Loucy (cell line): ENCODE measurements at regions not wholly inside any gene's neighbourhood (a gene's known extent, or its start where the extent isn't known, plus 50 kb on each side); places are given as distances from the start of the nearest gene placed in this dataset.

Source experiments
- H2AFZ ChIP-seq: fragments of 200-600 bp; sonication (generic); 2 replicates; pipeline ENCODE4 v1.6.0; 2016; ENCODE audit warnings: antibody characterized with exemption, mild to moderate bottlenecking, low read length, moderate library complexity
- H3F3A ChIP-seq: fragments of 200-600 bp; 2 replicates; pipeline ENCODE4 v1.6.0; 2016; ENCODE audit warnings: antibody characterized with exemption, low read depth, mild to moderate bottlenecking
- H3K27me3 ChIP-seq: fragments of 200-600 bp; sonication (generic); 2 replicates; pipeline ENCODE4 v1.6.1; 2014; ENCODE audit warnings: low read length, mild to moderate bottlenecking; ENCODE audit not compliant: insufficient read depth, poor library complexity, severe bottlenecking
- H3K36me3 ChIP-seq: fragments of 200-600 bp; sonication (generic); 2 replicates; pipeline ENCODE4 v1.6.1; 2016; ENCODE audit warnings: low read length; ENCODE audit not compliant: insufficient read depth
- H3K4me1 ChIP-seq: fragments of 200-600 bp; sonication (generic); 2 replicates; pipeline ENCODE4 v1.5.1; 2014; ENCODE audit warnings: low read length, mild to moderate bottlenecking; ENCODE audit not compliant: insufficient read depth, poor library complexity, severe bottlenecking
- H3K4me2 ChIP-seq: fragments of 200-600 bp; sonication (generic); 2 replicates; pipeline ENCODE4 v1.6.0; 2014; ENCODE audit warnings: antibody characterized with exemption, low read length, low read depth, mild to moderate bottlenecking; ENCODE audit not compliant: poor library complexity, severe bottlenecking
- H3K4me3 ChIP-seq: fragments of 200-600 bp; sonication (generic); 2 replicates; pipeline ENCODE4 v1.5.1; 2014; ENCODE audit warnings: low read length, mild to moderate bottlenecking, mixed read lengths; ENCODE audit not compliant: poor library complexity, severe bottlenecking
- H3K79me2 ChIP-seq: fragments of 200-600 bp; sonication (generic); 2 replicates; pipeline ENCODE4 v1.6.1; 2014; ENCODE audit warnings: low read length; ENCODE audit not compliant: insufficient read depth
- H3K9ac ChIP-seq: fragments of 200-600 bp; sonication (generic); 2 replicates; pipeline ENCODE4 v1.6.0; 2014; ENCODE audit warnings: mild to moderate bottlenecking, low read depth, low read length, moderate library complexity; ENCODE audit not compliant: poor library complexity, severe bottlenecking
- H3K9me2 ChIP-seq: fragments of 200-600 bp; sonication (generic); replicated peaks from 2 replicates; pipeline ENCODE4 v1.6.1; 2016; ENCODE audit warnings: low read depth, low read length, mixed read lengths
- H3K9me3 ChIP-seq: fragments of 200-600 bp; sonication (generic); 2 replicates; pipeline ENCODE4 v1.6.1; 2014; ENCODE audit warnings: mild to moderate bottlenecking, antibody characterized with exemption, low read length, low read depth; ENCODE audit not compliant: insufficient read depth
- H4K20me1 ChIP-seq: fragments of 200-600 bp; sonication (generic); 2 replicates; pipeline ENCODE4 v1.6.0; 2014; ENCODE audit warnings: antibody characterized with exemption, low read length, mild to moderate bottlenecking; ENCODE audit not compliant: insufficient read depth, poor library complexity, severe bottlenecking
- EZH2phosphoT487 ChIP-seq: fragments of 200-600 bp; IDR thresholded peaks from 2 replicates; pipeline ENCODE4 v1.6.1; 2018; ENCODE audit warnings: antibody characterized with exemption, mild to moderate bottlenecking, moderate library complexity, borderline replicate concordance
- TF ChIP-seq, protein P1 (sequence below): fragments of 200-600 bp; sonication (generic); conservative IDR thresholded peaks from 2 replicates; pipeline ENCODE4 v1.5.1; 2014; ENCODE audit warnings: mild to moderate bottlenecking, antibody characterized with exemption, low read length

DNA sequence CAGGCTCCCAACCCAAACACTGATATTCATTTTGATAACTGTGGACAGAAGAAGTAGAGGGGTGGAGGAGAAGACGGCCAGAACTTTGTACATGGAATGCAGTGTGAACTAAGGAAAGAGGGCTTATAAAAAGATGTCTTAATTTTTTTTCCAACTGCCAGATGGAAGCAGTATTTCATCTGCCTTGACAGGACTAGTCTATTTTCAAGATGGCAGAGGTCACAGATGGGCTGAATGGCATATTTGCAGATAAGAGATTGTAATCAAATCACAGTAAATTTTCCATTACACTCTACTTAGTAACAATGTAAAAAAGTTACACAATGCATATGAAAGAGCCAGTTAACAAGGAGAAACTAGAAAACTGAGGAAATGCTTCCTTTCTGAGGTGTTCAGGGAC lies 246.8 kb upstream of the FMN2 start:
- no peak for TF ChIP-seq EZH2phosphoT487
- TF ChIP-seq, protein P1, sequence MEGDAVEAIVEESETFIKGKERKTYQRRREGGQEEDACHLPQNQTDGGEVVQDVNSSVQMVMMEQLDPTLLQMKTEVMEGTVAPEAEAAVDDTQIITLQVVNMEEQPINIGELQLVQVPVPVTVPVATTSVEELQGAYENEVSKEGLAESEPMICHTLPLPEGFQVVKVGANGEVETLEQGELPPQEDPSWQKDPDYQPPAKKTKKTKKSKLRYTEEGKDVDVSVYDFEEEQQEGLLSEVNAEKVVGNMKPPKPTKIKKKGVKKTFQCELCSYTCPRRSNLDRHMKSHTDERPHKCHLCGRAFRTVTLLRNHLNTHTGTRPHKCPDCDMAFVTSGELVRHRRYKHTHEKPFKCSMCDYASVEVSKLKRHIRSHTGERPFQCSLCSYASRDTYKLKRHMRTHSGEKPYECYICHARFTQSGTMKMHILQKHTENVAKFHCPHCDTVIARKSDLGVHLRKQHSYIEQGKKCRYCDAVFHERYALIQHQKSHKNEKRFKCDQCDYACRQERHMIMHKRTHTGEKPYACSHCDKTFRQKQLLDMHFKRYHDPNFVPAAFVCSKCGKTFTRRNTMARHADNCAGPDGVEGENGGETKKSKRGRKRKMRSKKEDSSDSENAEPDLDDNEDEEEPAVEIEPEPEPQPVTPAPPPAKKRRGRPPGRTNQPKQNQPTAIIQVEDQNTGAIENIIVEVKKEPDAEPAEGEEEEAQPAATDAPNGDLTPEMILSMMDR, result no peak
- Histone ChIP-seq H3K4me3 (no peak overlapping the region), H3K79me2 (no peaks in the 10 kb centered on the region), H3K27me3 (no peaks in the 10 kb centered on the region), H3K4me1 (no peaks in the 10 kb centered on the region), H2AFZ (no peak overlapping the region), H3K4me2 (no peak overlapping the region), H3K36me3 (no peaks in the 10 kb centered on the region), H3F3A (no peaks in the 10 kb centered on the region), H3K9ac (no peak overlapping the region), H3K9me2 (no peaks in the 10 kb centered on the region), H3K9me3 (no peaks in the 10 kb centered on the region), H4K20me1 (no peaks in the 10 kb centered on the region)

DNA sequence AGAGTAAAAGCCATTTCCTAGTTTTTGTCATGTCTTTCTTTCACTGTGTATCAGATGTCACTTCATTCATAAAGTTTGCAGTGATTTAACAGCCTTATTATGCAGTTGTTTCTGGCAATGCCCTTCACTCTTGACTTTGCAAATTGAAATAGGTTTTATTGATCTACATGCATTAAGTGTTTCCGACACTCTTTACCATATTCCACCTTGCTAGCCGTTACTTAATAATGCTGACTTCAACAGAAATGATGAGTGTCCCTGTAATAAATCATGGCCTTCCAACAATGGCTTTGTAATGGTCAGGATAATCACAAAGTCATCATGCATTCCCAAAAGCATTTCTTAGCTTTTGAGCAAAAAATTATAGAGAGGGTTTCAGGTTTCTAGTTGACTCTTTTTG lies 236.8 kb upstream of the FMN2 start:
- no peaks in the 10 kb centered on the region for H3K27me3 ChIP-seq
- H3K4me2 ChIP-seq, result no peak overlapping the region
- H3K9ac ChIP-seq, result no peak overlapping the region
- H3K4me3 ChIP-seq, result no peak overlapping the region
- H2AFZ ChIP-seq, result no peak overlapping the region
- H3K79me2 ChIP-seq, result no peaks in the 10 kb centered on the region
- no peaks in the 10 kb centered on the region for H4K20me1 ChIP-seq
- H3K9me2 ChIP-seq, result no peaks in the 10 kb centered on the region
- no peaks in the 10 kb centered on the region for H3F3A ChIP-seq
- H3K36me3 ChIP-seq, result no peaks in the 10 kb centered on the region
- no peaks in the 10 kb centered on the region for H3K4me1 ChIP-seq
- TF ChIP-seq, protein P1, result no peak
- no peak for TF ChIP-seq EZH2phosphoT487
- 0 out of 2 replicates have a peak, but pooled peaks cover 4% of the 10 kb centered on the region for H3K9me3 ChIP-seq

DNA sequence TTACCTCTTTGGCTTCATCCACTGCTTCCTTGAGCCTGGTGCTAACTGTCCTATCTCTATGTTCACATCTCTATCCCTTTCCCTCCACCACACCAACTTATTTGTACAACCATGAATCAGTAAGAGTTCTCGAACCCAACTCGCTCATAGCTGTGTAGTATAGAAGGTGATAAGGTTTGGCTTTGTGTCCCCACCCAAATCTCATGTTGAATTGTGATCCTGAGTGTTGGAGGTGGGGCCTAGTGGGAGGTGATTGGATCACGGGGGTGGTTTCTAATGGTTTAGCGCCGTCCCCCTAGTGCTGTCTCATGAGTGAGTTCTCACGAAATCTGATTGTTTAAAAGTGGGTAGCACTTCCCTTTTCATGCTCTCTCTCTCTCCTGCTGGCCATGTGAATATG lies 235.6 kb upstream of the FMN2 start:
- no peaks in the 10 kb centered on the region for H3K36me3 ChIP-seq
- no peaks in the 10 kb centered on the region for H3K79me2 ChIP-seq
- H3K9me2 ChIP-seq, result no peaks in the 10 kb centered on the region
- H3K27me3 ChIP-seq, result no peaks in the 10 kb centered on the region
- H3K4me1 ChIP-seq, result no peaks in the 10 kb centered on the region
- no peaks in the 10 kb centered on the region for H4K20me1 ChIP-seq
- no peak overlapping the region for H2AFZ ChIP-seq
- H3K9ac ChIP-seq, result no peak overlapping the region
- no peak overlapping the region for H3K4me2 ChIP-seq
- no peak for TF ChIP-seq EZH2phosphoT487
- TF ChIP-seq, protein P1, result no peak
- no peaks in the 10 kb centered on the region for H3F3A ChIP-seq
- no peak overlapping the region for H3K4me3 ChIP-seq
- H3K9me3 ChIP-seq, result 0 out of 2 replicates have a peak, but pooled peaks cover 4% of the 10 kb centered on the region
